ENCODE measurements at regions not wholly inside any gene's neighbourhood (a gene's known extent, or its start where the extent isn't known, plus 50 kb on each side); places are given as distances from the start of the nearest gene placed in this dataset.

DNA sequence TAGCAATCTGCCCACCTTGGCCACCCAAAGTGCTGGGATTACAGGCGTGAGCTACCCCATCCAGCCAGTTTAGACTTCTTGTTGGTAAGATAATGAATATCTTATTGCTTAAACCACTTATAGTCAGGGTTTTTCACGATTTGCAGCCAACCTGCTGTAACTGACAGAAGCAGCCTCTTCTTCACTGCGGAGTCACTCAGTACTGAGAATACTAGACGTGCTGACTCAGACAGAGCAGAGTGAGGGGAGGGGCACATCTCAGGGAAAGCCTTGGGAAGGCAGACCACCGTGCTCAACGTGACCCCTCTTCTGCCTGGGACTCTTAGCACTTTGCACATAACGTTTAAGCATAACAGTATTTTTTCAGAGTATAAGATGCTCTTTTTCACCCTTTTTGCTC, 74.3 kb upstream of the ARHGEF7 start:
- TF ChIP-seq ETV6 (CRISPR knock-in tag; IDR thresholded peaks at IDR 0.05) = no peak
- no peak for TF ChIP-seq ZNF317 (CRISPR knock-in tag; IDR thresholded peaks at IDR 0.05; ENCODE audit: borderline replicate concordance, low read depth)
